DMS53 (cell line): ENCODE measurements at regions not wholly inside any gene's neighbourhood (a gene's known extent, or its start where the extent isn't known, plus 50 kb on each side); places are given as distances from the start of the nearest gene placed in this dataset.
"Not testable (repeated sequence)": the region's sequence is repeated elsewhere in the genome, so short reads cannot be mapped to it uniquely, and the experiment has no call there.

Experiments used
- DNase-seq: peaks from one replicate; lab custom pipeline; 2025; lab: John Stamatoyannopoulos, UW

- no peak for DNase-seq
Measured at GRCh38 chr18:78813156-78813555, 166.5 kb upstream of the SALL3 start.

GRCh38 chr18:78813936-78814710, 165.5 kb upstream of the SALL3 start:
- no peak for DNase-seq

- no peak for DNase-seq
Measured at GRCh38 chr18:78814766-78815165, 164.9 kb upstream of the SALL3 start.

- no peak for DNase-seq
Measured at GRCh38 chr18:78816114-78816513, 163.5 kb upstream of the SALL3 start.

- no peak for DNase-seq
Measured at GRCh38 chr18:78816916-78817315, 162.7 kb upstream of the SALL3 start.

GRCh38 chr18:78818495-78818894, 161.1 kb upstream of the SALL3 start:
- DNase-seq: no peak

GRCh38 chr18:78818961-78819360, 160.7 kb upstream of the SALL3 start:
- DNase-seq: no peak

GRCh38 chr18:78820161-78820834, 159.3 kb upstream of the SALL3 start:
- DNase-seq: no peak

- no peak for DNase-seq
Measured at GRCh38 chr18:78821396-78821795, 158.2 kb upstream of the SALL3 start.

- no peak for DNase-seq
Measured at GRCh38 chr18:78822171-78822948, 157.3 kb upstream of the SALL3 start.

GRCh38 chr18:78822949-78823285, 156.7 kb upstream of the SALL3 start:
- no peak for DNase-seq

- DNase-seq: no peak
Measured at GRCh38 chr18:78825168-78825567, 154.4 kb upstream of the SALL3 start.

GRCh38 chr18:78826631-78827030, 153.0 kb upstream of the SALL3 start:
- DNase-seq: no peak

GRCh38 chr18:78827141-78827540, 152.5 kb upstream of the SALL3 start:
- DNase-seq: no peak

GRCh38 chr18:78828131-78828530, 151.5 kb upstream of the SALL3 start:
- DNase-seq: no peak

GRCh38 chr18:78829026-78829425, 150.6 kb upstream of the SALL3 start:
- not testable (repeated sequence) for DNase-seq

- DNase-seq: no peak
Measured at GRCh38 chr18:78830161-78830560, 149.5 kb upstream of the SALL3 start.

- DNase-seq: no peak
Measured at GRCh38 chr18:78830826-78831225, 148.8 kb upstream of the SALL3 start.

- no peak for DNase-seq
Measured at GRCh38 chr18:78831603-78832002, 148.0 kb upstream of the SALL3 start.

- DNase-seq: no peak
Measured at GRCh38 chr18:78833833-78834232, 145.8 kb upstream of the SALL3 start.

GRCh38 chr18:78836838-78837237, 142.8 kb upstream of the SALL3 start:
- no peak for DNase-seq

GRCh38 chr18:78837754-78838153, 141.9 kb upstream of the SALL3 start:
- no peak for DNase-seq

- DNase-seq: no peak
Measured at GRCh38 chr18:78838183-78838582, 141.4 kb upstream of the SALL3 start.
